ENCODE measurements at regions not wholly inside any gene's neighbourhood (a gene's known extent, or its start where the extent isn't known, plus 50 kb on each side); places are given as distances from the start of the nearest gene placed in this dataset.

- Mint-ChIP-seq H3K27ac (no peak overlapping the region), H3K4me3 (no peak overlapping the region), H3K9me3 (peaks cover 6% of the 10 kb centered on the region; the same call in 2 of the 3 replicates), H3K4me1 (peaks cover 19% of the 10 kb centered on the region), H3K27me3 (ENCODE audit: insufficient read depth, low read depth, poor library complexity) (peaks cover 8% of the 10 kb centered on the region), H3K36me3 (ENCODE audit: low read depth) (peaks cover 11% of the 10 kb centered on the region; the same call in 2 of the 3 replicates)
- no peak for DNase-seq (ENCODE audit: low spot score)
- Histone ChIP-seq H4K20me1 (replicated peaks; ENCODE audit: insufficient read depth) (no peaks in the 10 kb centered on the region), H3K4me1 (ENCODE audit: insufficient read depth) (peaks cover 11% of the 10 kb centered on the region), H3K36me3 (ENCODE audit: insufficient read depth) (no peaks in the 10 kb centered on the region), H3K27me3 (ENCODE audit: insufficient read depth) (no peaks in the 10 kb centered on the region), H3K9me2 (ENCODE audit: insufficient read depth) (0 out of 2 replicates have a peak, but pooled peaks cover 10% of the 10 kb centered on the region), H3K79me2 (replicated peaks; ENCODE audit: insufficient read depth) (no peaks in the 10 kb centered on the region), H3F3A (replicated peaks; ENCODE audit: low read depth) (no peaks in the 10 kb centered on the region), H2AFZ (no peak overlapping the region), H3K4me2 (no peak overlapping the region), H3K4me3 (no peak overlapping the region), H3K27ac (ENCODE audit: low read depth) (no peak overlapping the region)
- no peak for TF ChIP-seq POLR2AphosphoS5 (IDR thresholded peaks at IDR 0.05; ENCODE audit: low read depth)
- no peak for TF ChIP-seq ZNF114 (CRISPR knock-in tag; IDR thresholded peaks at IDR 0.05)
- TF ChIP-seq ZNF331 (CRISPR knock-in tag; IDR thresholded peaks at IDR 0.05; ENCODE audit: low read depth), result no peak
- TF ChIP-seq EZH2phosphoT487 (IDR thresholded peaks at IDR 0.05; ENCODE audit: unreplicated experiment), result no peak
- no peak for TF ChIP-seq EZH2 (IDR thresholded peaks at IDR 0.05; ENCODE audit: low read depth, unreplicated experiment)
- no peak for TF ChIP-seq JUNB (IDR thresholded peaks at IDR 0.05; ENCODE audit: unreplicated experiment)
- no peak for TF ChIP-seq STAT1 (IDR thresholded peaks at IDR 0.05; ENCODE audit: unreplicated experiment)
- TF ChIP-seq, protein P1, sequence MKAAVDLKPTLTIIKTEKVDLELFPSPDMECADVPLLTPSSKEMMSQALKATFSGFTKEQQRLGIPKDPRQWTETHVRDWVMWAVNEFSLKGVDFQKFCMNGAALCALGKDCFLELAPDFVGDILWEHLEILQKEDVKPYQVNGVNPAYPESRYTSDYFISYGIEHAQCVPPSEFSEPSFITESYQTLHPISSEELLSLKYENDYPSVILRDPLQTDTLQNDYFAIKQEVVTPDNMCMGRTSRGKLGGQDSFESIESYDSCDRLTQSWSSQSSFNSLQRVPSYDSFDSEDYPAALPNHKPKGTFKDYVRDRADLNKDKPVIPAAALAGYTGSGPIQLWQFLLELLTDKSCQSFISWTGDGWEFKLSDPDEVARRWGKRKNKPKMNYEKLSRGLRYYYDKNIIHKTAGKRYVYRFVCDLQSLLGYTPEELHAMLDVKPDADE (IDR thresholded peaks at IDR 0.05), result no peak
- TF ChIP-seq ZNF462 (CRISPR knock-in tag; IDR thresholded peaks at IDR 0.05), result no peak
- TF ChIP-seq CREB1 (CRISPR knock-in tag; IDR thresholded peaks at IDR 0.05; ENCODE audit: low read depth), result no peak
- TF ChIP-seq, protein P2, sequence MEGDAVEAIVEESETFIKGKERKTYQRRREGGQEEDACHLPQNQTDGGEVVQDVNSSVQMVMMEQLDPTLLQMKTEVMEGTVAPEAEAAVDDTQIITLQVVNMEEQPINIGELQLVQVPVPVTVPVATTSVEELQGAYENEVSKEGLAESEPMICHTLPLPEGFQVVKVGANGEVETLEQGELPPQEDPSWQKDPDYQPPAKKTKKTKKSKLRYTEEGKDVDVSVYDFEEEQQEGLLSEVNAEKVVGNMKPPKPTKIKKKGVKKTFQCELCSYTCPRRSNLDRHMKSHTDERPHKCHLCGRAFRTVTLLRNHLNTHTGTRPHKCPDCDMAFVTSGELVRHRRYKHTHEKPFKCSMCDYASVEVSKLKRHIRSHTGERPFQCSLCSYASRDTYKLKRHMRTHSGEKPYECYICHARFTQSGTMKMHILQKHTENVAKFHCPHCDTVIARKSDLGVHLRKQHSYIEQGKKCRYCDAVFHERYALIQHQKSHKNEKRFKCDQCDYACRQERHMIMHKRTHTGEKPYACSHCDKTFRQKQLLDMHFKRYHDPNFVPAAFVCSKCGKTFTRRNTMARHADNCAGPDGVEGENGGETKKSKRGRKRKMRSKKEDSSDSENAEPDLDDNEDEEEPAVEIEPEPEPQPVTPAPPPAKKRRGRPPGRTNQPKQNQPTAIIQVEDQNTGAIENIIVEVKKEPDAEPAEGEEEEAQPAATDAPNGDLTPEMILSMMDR (conservative IDR thresholded peaks at IDR 0.05; ENCODE audit: low read depth in 2 of 2), result no peak
- TF ChIP-seq REST (IDR thresholded peaks at IDR 0.05; ENCODE audit: unreplicated experiment), result no peak
- no peak for TF ChIP-seq NANOG (IDR thresholded peaks at IDR 0.05; ENCODE audit: borderline replicate concordance)
- no peak for ATAC-seq
Measured at GRCh38 chr14:83709116-83709515, 1820.8 kb upstream of the FLRT2 start.

Measured in GM23338 (cell line).